NCI-H526 (cell line): ENCODE measurements at regions not wholly inside any gene's neighbourhood (a gene's known extent, or its start where the extent isn't known, plus 50 kb on each side); places are given as distances from the start of the nearest gene placed in this dataset.
"Not testable (repeated sequence)": the region's sequence is repeated elsewhere in the genome, so short reads cannot be mapped to it uniquely, and the experiment has no call there.

Experiments
- DNase-seq, 2 experiments: peaks; one replicate each; lab custom pipeline; 2025; lab: John Stamatoyannopoulos, UW

- DNase-seq = not testable (repeated sequence)
These were observed 138.2 kb upstream of the ZNF91 start for GRCh38 chr19:23533441-23533840.

GRCh38 chr19:23531976-23532375, 136.7 kb upstream of the ZNF91 start:
- DNase-seq = no peak

GRCh38 chr19:23531231-23531790, 136.0 kb upstream of the ZNF91 start:
- no peak for DNase-seq

- no peak for DNase-seq
These were observed 133.1 kb upstream of the ZNF91 start for GRCh38 chr19:23528376-23528775.

GRCh38 chr19:23527797-23528196, 132.5 kb upstream of the ZNF91 start:
- no peak for DNase-seq

GRCh38 chr19:23526302-23526701, 131.0 kb upstream of the ZNF91 start:
- no peak for DNase-seq

GRCh38 chr19:23525276-23525852, 130.1 kb upstream of the ZNF91 start:
- DNase-seq = peak; percentile 38 to 62

- no peak for DNase-seq
These were observed 128.6 kb upstream of the ZNF91 start for GRCh38 chr19:23523863-23524262.

GRCh38 chr19:23522431-23522830, 127.2 kb upstream of the ZNF91 start:
- no peak for DNase-seq

GRCh38 chr19:23521471-23521870, 126.2 kb upstream of the ZNF91 start:
- DNase-seq = no peak

- DNase-seq = no peak
These were observed 125.2 kb upstream of the ZNF91 start for GRCh38 chr19:23520441-23520840.

GRCh38 chr19:23519031-23519430, 123.8 kb upstream of the ZNF91 start:
- DNase-seq = no peak

- no peak for DNase-seq
These were observed 121.0 kb upstream of the ZNF91 start for GRCh38 chr19:23516266-23516665.

GRCh38 chr19:23515551-23515950, 120.3 kb upstream of the ZNF91 start:
- no peak for DNase-seq

GRCh38 chr19:23512151-23512925, 117.1 kb upstream of the ZNF91 start:
- no peak for DNase-seq

- no peak for DNase-seq
These were observed 114.6 kb upstream of the ZNF91 start for GRCh38 chr19:23509686-23510450.

GRCh38 chr19:23507446-23507845, 112.2 kb upstream of the ZNF91 start:
- no peak for DNase-seq

- DNase-seq = no peak
These were observed 110.5 kb upstream of the ZNF91 start for GRCh38 chr19:23505738-23506137.

GRCh38 chr19:23482829-23483228, 87.6 kb upstream of the ZNF91 start:
- no peak for DNase-seq

GRCh38 chr19:23481043-23481442, 85.8 kb upstream of the ZNF91 start:
- no peak for DNase-seq

- DNase-seq = no peak
These were observed 80.2 kb upstream of the ZNF91 start for GRCh38 chr19:23475477-23475876.

- no peak for DNase-seq
These were observed 79.5 kb upstream of the ZNF91 start for GRCh38 chr19:23474761-23475160.

- no peak for DNase-seq
These were observed 78.9 kb upstream of the ZNF91 start for GRCh38 chr19:23474172-23474571.
